H1 (cell line): ENCODE measurements at regions not wholly inside any gene's neighbourhood (a gene's known extent, or its start where the extent isn't known, plus 50 kb on each side); places are given as distances from the start of the nearest gene placed in this dataset.

Experiments
- CTCF ChIA-PET: fragments of 300-600 bp; sonication (Branson Sonifier 250); formaldehyde crosslinking; loops from one replicate; lab custom pipeline; 2021; ENCODE audit not compliant: partially characterized antibody; lab: Charles Lee
- POLR2A ChIA-PET: fragments of 300-600 bp; sonication (Branson Sonifier 250); formaldehyde crosslinking; loops from one replicate; lab custom pipeline; 2021; ENCODE audit warnings: inconsistent platforms; ENCODE audit not compliant: partially characterized antibody; lab: Charles Lee
- DNase-seq, 2 experiments: peaks; one replicate each; pipeline versions ENCODE4 v3.0.0 to v3.0.0-alpha.2; 2010 to 2022; ENCODE audit warnings: low spot score in 2 of 2, low read depth in 1 of 2, mixed read lengths in 1 of 2
- FAIRE-seq: peaks from 2 replicates; lab custom pipeline; 2011; peaks lifted over from hg19 to GRCh38; lab: Jason Lieb, UNC
- H2AFZ ChIP-seq: 2 replicates; pipeline ENCODE4 v1.8.1; 2012; ENCODE audit warnings: low read length, inconsistent platforms
- H2AK5ac ChIP-seq: 2 replicates; pipeline ENCODE4 v1.6.1; 2013; ENCODE audit warnings: low read depth, low read length
- H2BK120ac ChIP-seq: replicated peaks from 2 replicates; pipeline ENCODE3; 2013; ENCODE audit warnings: low read depth, low read length, inconsistent platforms
- H2BK12ac ChIP-seq: 2 replicates; pipeline ENCODE4 v1.6.1; 2013; ENCODE audit warnings: low read depth, low read length
- H2BK15ac ChIP-seq: 2 replicates; pipeline ENCODE4 v1.6.1; 2013; ENCODE audit warnings: low read length
- H2BK20ac ChIP-seq: 2 replicates; pipeline ENCODE4 v1.6.1; 2013; ENCODE audit warnings: low read length
- H2BK5ac ChIP-seq: 2 replicates; pipeline ENCODE4 v1.6.1; 2013; ENCODE audit warnings: low read depth, low read length
- H3K14ac ChIP-seq: 2 replicates; pipeline ENCODE4 v1.6.1; 2013; ENCODE audit warnings: inconsistent platforms; ENCODE audit not compliant: insufficient read length
- H3K18ac ChIP-seq: 2 replicates; pipeline ENCODE4 v1.6.1; 2013; ENCODE audit warnings: low read length; ENCODE audit errors: extremely low read depth
- H3K23ac ChIP-seq: 2 replicates; pipeline ENCODE4 v1.6.1; 2013; ENCODE audit warnings: inconsistent platforms; ENCODE audit not compliant: insufficient read length
- H3K23me2 ChIP-seq: 2 replicates; pipeline ENCODE4 v1.6.1; 2013; ENCODE audit warnings: low read depth, low read length
- H3K27ac ChIP-seq: 2 replicates; pipeline ENCODE4 v1.6.1; 2011; ENCODE audit warnings: low read depth, low read length, inconsistent platforms
- H3K27me3 ChIP-seq, 4 experiments: replicated peaks in 1 of 4; 1 replicate in 1 of 4; 2 replicates in 3 of 4; pipeline versions ENCODE4 v1.6.1 to v1.8.1; 2011 to 2013; ENCODE audit warnings: low read length in 3 of 4, mild to moderate bottlenecking in 3 of 4, inconsistent platforms in 2 of 4, mixed read lengths in 2 of 4, moderate library complexity in 1 of 4; ENCODE audit not compliant: control insufficient read depth in 3 of 4, insufficient read depth in 3 of 4; ENCODE audit errors: extremely low read depth in 1 of 4
- H3K36me3 ChIP-seq, 4 experiments: 2 replicates each; pipeline versions ENCODE4 v1.6.1 to v1.8.1; 2011 to 2013; ENCODE audit warnings: mild to moderate bottlenecking in 4 of 4, low read length in 3 of 4, moderate library complexity in 2 of 4, control low read depth in 1 of 4, inconsistent platforms in 1 of 4; ENCODE audit not compliant: insufficient read depth in 4 of 4, control insufficient read depth in 2 of 4
- H3K4ac ChIP-seq: replicated peaks from 2 replicates; pipeline ENCODE3; 2013; ENCODE audit warnings: low read length, low read depth, mixed read lengths, inconsistent platforms; ENCODE audit not compliant: insufficient read length
- H3K4me1 ChIP-seq, 4 experiments: replicated peaks in 1 of 4; 1 replicate in 1 of 4; 2 replicates in 3 of 4; pipeline versions ENCODE4 v1.6.1 to v1.8.1; 2011 to 2013; ENCODE audit warnings: low read length in 3 of 4, inconsistent platforms in 2 of 4, mixed read lengths in 1 of 4; ENCODE audit not compliant: insufficient read depth in 4 of 4, control insufficient read depth in 3 of 4
- H3K4me2 ChIP-seq, 2 experiments: 2 replicates each; pipeline versions ENCODE4 v1.6.1 to v1.8.1; 2011 to 2013; ENCODE audit warnings: low read depth in 2 of 2, low read length in 2 of 2, control low read depth in 1 of 2, inconsistent platforms in 1 of 2, mild to moderate bottlenecking in 1 of 2; ENCODE audit not compliant: insufficient read depth in 1 of 2
- H3K4me3 ChIP-seq, 4 experiments: fragments of 200-600, 300-600 bp in 1 of 4; sonication (generic), shearing (Covaris generic), sonication (Bioruptor Twin) in 1 of 4; 2 replicates each; pipeline versions ENCODE4 v1.5.1 to v1.8.1; 2011 to 2016; ENCODE audit warnings: low read length in 4 of 4, low read depth in 3 of 4, control low read depth in 2 of 4, inconsistent platforms in 2 of 4, mild to moderate bottlenecking in 2 of 4, mixed read lengths in 1 of 4, moderate library complexity in 1 of 4; ENCODE audit not compliant: insufficient read depth in 2 of 4; ENCODE audit errors: extremely low read depth in 1 of 4
- H3K56ac ChIP-seq: replicated peaks from 2 replicates; pipeline ENCODE3; 2013; ENCODE audit warnings: low read depth, mild to moderate bottlenecking, mixed read lengths, low read length, inconsistent platforms; ENCODE audit not compliant: insufficient read length
- H3K79me1 ChIP-seq: 2 replicates; pipeline ENCODE4 v1.6.1; 2013; ENCODE audit warnings: low read depth, low read length, control low read depth
- H3K79me2 ChIP-seq, 2 experiments: 2 replicates each; pipeline versions ENCODE4 v1.6.1 to v1.8.1; 2012 to 2013; ENCODE audit warnings: low read length in 2 of 2, mild to moderate bottlenecking in 2 of 2, inconsistent platforms in 1 of 2; ENCODE audit not compliant: insufficient read depth in 2 of 2, control insufficient read depth in 1 of 2
- H3K9ac ChIP-seq, 4 experiments: replicated peaks in 1 of 4; 1 replicate in 1 of 4; 2 replicates in 3 of 4; pipeline versions ENCODE4 v1.6.1 to v1.8.1; 2011 to 2013; ENCODE audit warnings: low read depth in 3 of 4, low read length in 3 of 4, control low read depth in 2 of 4, mild to moderate bottlenecking in 2 of 4, moderate library complexity in 2 of 4, inconsistent platforms in 1 of 4; ENCODE audit errors: extremely low read depth in 1 of 4
- H3K9me3 ChIP-seq, 2 experiments: 2 replicates each; pipeline versions ENCODE4 v1.6.1 to v1.8.1; 2012 to 2013; ENCODE audit warnings: mild to moderate bottlenecking in 2 of 2, moderate library complexity in 2 of 2, control low read depth in 1 of 2, inconsistent platforms in 1 of 2, low read depth in 1 of 2, low read length in 1 of 2, mixed read lengths in 1 of 2; ENCODE audit not compliant: insufficient read depth in 2 of 2
- H4K20me1 ChIP-seq, 2 experiments: replicated peaks in 1 of 2; 2 replicates each; pipeline versions ENCODE3 to v1.8.1; 2011 to 2013; ENCODE audit warnings: inconsistent platforms in 2 of 2, low read length in 2 of 2, mild to moderate bottlenecking in 1 of 2; ENCODE audit not compliant: insufficient read depth in 2 of 2, control insufficient read depth in 1 of 2
- H4K5ac ChIP-seq: 2 replicates; pipeline ENCODE4 v1.6.1; 2013; ENCODE audit warnings: low read length, low read depth, mixed read lengths, inconsistent platforms; ENCODE audit not compliant: insufficient read length
- H4K8ac ChIP-seq: 2 replicates; pipeline ENCODE4 v1.8.0; 2013; ENCODE audit warnings: mild to moderate bottlenecking, moderate library complexity, low read length, inconsistent platforms; ENCODE audit not compliant: insufficient read depth; ENCODE audit errors: extremely low read depth
- H4K91ac ChIP-seq: replicated peaks from 2 replicates; pipeline ENCODE3; 2013; ENCODE audit warnings: low read length, mixed read lengths, inconsistent platforms; ENCODE audit not compliant: insufficient read length
- ASH2L ChIP-seq: fragments of 200-600, 300-600 bp; sonication (generic); IDR thresholded peaks from one replicate; pipeline ENCODE4 v1.7.1; 2017; ENCODE audit warnings: low read length
- CEBPB ChIP-seq: IDR thresholded peaks from 2 replicates; pipeline ENCODE4 v1.6.1; 2012; ENCODE audit warnings: low read depth, low read length
- KDM5A ChIP-seq: fragments of 200-600 bp; IDR thresholded peaks from 2 replicates; pipeline ENCODE4 v1.7.1; 2012; ENCODE audit warnings: mild to moderate bottlenecking, low read length, inconsistent platforms, mixed read lengths
- NRF1 ChIP-seq: IDR thresholded peaks from 2 replicates; pipeline ENCODE4 v1.6.1; 2011; ENCODE audit warnings: mild to moderate bottlenecking, low read depth, low read length, improper control_type of control experiment
- POU5F1 ChIP-seq: IDR thresholded peaks from 2 replicates; pipeline ENCODE4 v1.6.1; 2011; ENCODE audit warnings: low read depth, mild to moderate bottlenecking, low read length, moderate library complexity
- TEAD4 ChIP-seq: IDR thresholded peaks from 2 replicates; pipeline ENCODE4 v1.6.1; 2012; ENCODE audit warnings: low read depth, low read length, inconsistent platforms, mixed read lengths
- WGBS, 2 experiments: shearing (Covaris generic) in 1 of 2; methylation state at CpG; one replicate each; pipeline versions ENCODE4 v1.1.6 to v1.1.7; 2013 to 2015; ENCODE audit warnings: low lambda C conversion rate in 2 of 2, mixed read lengths in 2 of 2, inconsistent platforms in 1 of 2, low coverage in 1 of 2, missing lambda C conversion rate in 1 of 2; ENCODE audit not compliant: insufficient replicate concordance in 2 of 2, insufficient coverage in 1 of 2, insufficient read length in 1 of 2; ENCODE audit errors: extremely low coverage in 1 of 2, missing lambda C conversion rate in 1 of 2; 5-methylcytosine and 5-hydroxymethylcytosine counted together

DNA sequence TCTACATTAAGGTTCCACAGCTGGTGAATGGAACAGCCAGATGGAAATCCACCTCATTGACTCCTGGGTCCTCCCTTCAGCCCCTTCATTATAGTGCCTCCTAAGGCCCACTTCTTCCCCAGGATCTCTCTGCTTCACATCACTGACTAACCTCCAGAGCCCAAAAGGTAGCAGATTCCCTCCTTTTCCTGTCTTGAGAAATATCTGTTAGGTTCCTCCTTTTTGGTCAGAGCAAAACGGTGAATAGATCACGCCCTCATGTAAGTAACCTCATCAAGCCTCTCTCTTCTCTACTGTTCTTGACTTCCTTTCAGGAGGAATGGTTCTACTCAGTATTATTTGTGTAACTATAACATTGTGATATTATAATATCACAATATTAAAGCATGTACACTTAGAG, 155.0 kb upstream of the SRD5A2 start:
- Histone ChIP-seq H3K9me3 (peaks cover 13 to 24% of the 10 kb centered on the region in 2 experiments; a peak in 3 of 4 replicates), H2BK120ac (no peak overlapping the region), H4K5ac (no peak overlapping the region), H3K4me3 (no peak overlapping the region), H3K27ac (no peak overlapping the region), H3K4ac (no peak overlapping the region), H3K36me3 (no peaks in the 10 kb centered on the region), H3K56ac (no peak overlapping the region), H2AFZ (no peak overlapping the region), H3K4me1 (no peaks in the 10 kb centered on the region), H4K91ac (no peak overlapping the region), H2BK20ac (no peak overlapping the region), H3K23ac (no peak overlapping the region), H4K20me1 (no peaks in the 10 kb centered on the region), H2AK5ac (no peak overlapping the region), H3K4me2 (no peak overlapping the region), H2BK15ac (no peak overlapping the region), H3K79me2 (no peaks in the 10 kb centered on the region), H3K79me1 (no peaks in the 10 kb centered on the region), H3K27me3 (no peaks in the 10 kb centered on the region), H3K23me2 (no peaks in the 10 kb centered on the region), H2BK5ac (no peak overlapping the region), H3K18ac (no peak overlapping the region), H2BK12ac (no peak overlapping the region), H3K14ac (no peak overlapping the region), H3K9ac (no peak overlapping the region), H4K8ac (no peak overlapping the region)
- ChIA-PET CTCF (no interaction called here), POLR2A (no interaction called here)
- FAIRE-seq (no peak), DNase-seq (no peak)
- TF ChIP-seq NRF1: no peak
- TF ChIP-seq KDM5A: no peak
- TF ChIP-seq ASH2L: no peak
- no peak for TF ChIP-seq POU5F1
- no peak for TF ChIP-seq TEAD4
- no peak for TF ChIP-seq CEBPB
- WGBS, 2 experiments: 75% methylated on average over 2 of the region's 2 CpGs; no CpG with 5 or more reads in 1 of the 2 experiments
